Mesenchymal stem cell (in vitro differentiated cells and primary cell): ENCODE measurements at regions not wholly inside any gene's neighbourhood (a gene's known extent, or its start where the extent isn't known, plus 50 kb on each side); places are given as distances from the start of the nearest gene placed in this dataset.

Source experiments
- DNase-seq: peaks from one replicate; pipeline ENCODE4 v3.0.0-alpha.2; 2013
- H2AFZ ChIP-seq: one replicate; pipeline ENCODE4 v1.6.1; 2013; ENCODE audit warnings: low read depth, mild to moderate bottlenecking, control low read depth, inconsistent platforms, low read length, moderate library complexity
- H2AK5ac ChIP-seq: 2 replicates; pipeline ENCODE4 v1.6.1; 2013; ENCODE audit warnings: low read length, moderate library complexity, mild to moderate bottlenecking, inconsistent platforms; ENCODE audit not compliant: severe bottlenecking
- H2BK120ac ChIP-seq: one replicate; pipeline ENCODE4 v1.6.1; 2013; ENCODE audit warnings: low read depth, mild to moderate bottlenecking, inconsistent platforms, low read length, moderate library complexity
- H2BK12ac ChIP-seq, 2 experiments: one replicate each; pipeline ENCODE4 v1.6.1; 2013; ENCODE audit warnings: inconsistent platforms in 2 of 2, low read length in 2 of 2, mild to moderate bottlenecking in 2 of 2, moderate library complexity in 2 of 2, control low read depth in 1 of 2
- H2BK15ac ChIP-seq: one replicate; pipeline ENCODE4 v1.6.1; 2013; ENCODE audit warnings: mild to moderate bottlenecking, low read depth, inconsistent platforms; ENCODE audit not compliant: poor library complexity, severe bottlenecking
- H2BK5ac ChIP-seq: 2 replicates; pipeline ENCODE4 v1.6.1; 2013; ENCODE audit warnings: low read depth, mild to moderate bottlenecking, low read length, control low read depth, inconsistent platforms; ENCODE audit not compliant: poor library complexity, severe bottlenecking
- H3K14ac ChIP-seq, 2 experiments: one replicate each; pipeline ENCODE4 v1.6.1; 2013; ENCODE audit warnings: inconsistent platforms in 2 of 2, low read length in 2 of 2, control low read depth in 1 of 2, mild to moderate bottlenecking in 1 of 2, moderate library complexity in 1 of 2
- H3K18ac ChIP-seq, 2 experiments: one replicate each; pipeline ENCODE4 v1.6.1; 2013; ENCODE audit warnings: inconsistent platforms in 2 of 2, low read length in 2 of 2, control low read depth in 1 of 2, low read depth in 1 of 2, mild to moderate bottlenecking in 1 of 2
- H3K23ac ChIP-seq, 2 experiments: one replicate each; pipeline ENCODE4 v1.6.1; 2013; ENCODE audit warnings: inconsistent platforms in 2 of 2, low read length in 2 of 2, mild to moderate bottlenecking in 2 of 2, moderate library complexity in 2 of 2, control low read depth in 1 of 2
- H3K27ac ChIP-seq: 2 replicates; pipeline ENCODE4 v1.5.1; 2013; ENCODE audit warnings: mild to moderate bottlenecking, moderate library complexity, low read length, control low read depth, inconsistent platforms; ENCODE audit not compliant: poor library complexity, severe bottlenecking
- H3K27me3 ChIP-seq, 2 experiments: 2 replicates each; pipeline versions ENCODE4 v1.6.1 to v1.7.0; 2013; ENCODE audit warnings: low read length in 2 of 2, mild to moderate bottlenecking in 2 of 2, moderate library complexity in 2 of 2, control low read depth in 1 of 2, inconsistent platforms in 1 of 2; ENCODE audit not compliant: control insufficient read depth in 1 of 2, insufficient read depth in 1 of 2
- H3K36me3 ChIP-seq, 2 experiments: 2 replicates each; pipeline versions ENCODE4 v1.6.1 to v1.7.0; 2013; ENCODE audit warnings: low read length in 2 of 2, control low read depth in 1 of 2, inconsistent platforms in 1 of 2, low read depth in 1 of 2, mild to moderate bottlenecking in 1 of 2; ENCODE audit not compliant: insufficient read depth in 2 of 2, control insufficient read depth in 1 of 2
- H3K4ac ChIP-seq, 2 experiments: one replicate each; pipeline ENCODE4 v1.6.1; 2013; ENCODE audit warnings: inconsistent platforms in 2 of 2, low read length in 2 of 2, mild to moderate bottlenecking in 2 of 2, moderate library complexity in 2 of 2, control low read depth in 1 of 2, low read depth in 1 of 2
- H3K4me1 ChIP-seq: 2 replicates; pipeline ENCODE4 v1.6.1; 2013; ENCODE audit warnings: low read depth, low read length, control low read depth; ENCODE audit not compliant: control insufficient read depth, insufficient read depth
- H3K4me2 ChIP-seq: 2 replicates; pipeline ENCODE4 v1.6.1; 2013; ENCODE audit warnings: low read length, mild to moderate bottlenecking, inconsistent platforms; ENCODE audit not compliant: poor library complexity, severe bottlenecking
- H3K4me3 ChIP-seq, 2 experiments: 2 replicates each; pipeline versions ENCODE4 v1.5.1 to v1.7.0; 2013; ENCODE audit warnings: low read length in 2 of 2, mild to moderate bottlenecking in 2 of 2, control low read depth in 1 of 2, low read depth in 1 of 2; ENCODE audit not compliant: insufficient read depth in 1 of 2
- H3K79me1 ChIP-seq: replicated peaks from 2 replicates; pipeline ENCODE4 v1.6.1; 2013; ENCODE audit warnings: mild to moderate bottlenecking, control low read depth, low read length, inconsistent platforms; ENCODE audit not compliant: poor library complexity, severe bottlenecking
- H3K9ac ChIP-seq: 2 replicates; pipeline ENCODE4 v1.7.0; 2013; ENCODE audit warnings: mild to moderate bottlenecking, low read length, moderate library complexity
- H3K9me3 ChIP-seq: 2 replicates; pipeline ENCODE4 v1.7.0; 2013; ENCODE audit warnings: mild to moderate bottlenecking, low read length; ENCODE audit not compliant: control insufficient read depth
- H4K8ac ChIP-seq: one replicate; pipeline ENCODE4 v1.6.1; 2013; ENCODE audit warnings: inconsistent platforms, mild to moderate bottlenecking, low read length, moderate library complexity
- H4K91ac ChIP-seq: one replicate; pipeline ENCODE4 v1.6.1; 2013; ENCODE audit warnings: mild to moderate bottlenecking, low read length, inconsistent platforms
- WGBS: methylation state at CpG from one replicate; pipeline ENCODE4 v1.1.7; 2013; ENCODE audit warnings: mixed read lengths; 5-methylcytosine and 5-hydroxymethylcytosine counted together

DNA sequence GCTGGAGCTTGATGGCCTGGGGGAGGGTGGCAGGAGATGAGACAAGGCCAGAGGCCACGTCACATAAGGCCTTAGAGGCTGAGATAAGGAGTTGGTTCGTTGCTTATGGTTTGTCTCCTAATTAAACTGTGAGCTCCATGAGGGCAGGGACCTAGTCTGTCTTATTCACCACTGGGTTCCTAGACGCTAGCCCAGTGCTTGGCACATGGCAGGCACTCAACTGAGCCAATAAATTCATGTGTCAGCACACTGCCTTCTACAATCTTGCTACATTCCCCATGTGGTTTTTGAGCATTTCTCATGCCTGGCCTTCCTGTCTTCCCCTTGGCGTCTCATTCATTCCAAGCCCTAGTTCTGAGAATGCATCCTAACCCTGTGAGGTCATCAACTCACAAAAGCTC is 92.5 kb upstream of the MED13L start:
- Histone ChIP-seq H3K27ac (no peak overlapping the region), H3K36me3 (no peaks in the 10 kb centered on the region), H4K91ac (peak overlapping the region; percentile 84), H3K9me3 (peaks cover 5% of the 10 kb centered on the region), H3K27me3 (no peaks in the 10 kb centered on the region), H3K14ac (no peak overlapping the region), H2BK15ac (peak overlapping the region; percentile 55), H2BK5ac (no peak overlapping the region), H3K18ac (peak overlapping the region; percentile 44 to 73), H3K9ac (no peak overlapping the region), H3K79me1 (no peaks in the 10 kb centered on the region), H2BK120ac (no peak overlapping the region), H3K23ac (no peak overlapping the region), H3K4me3 (no peak overlapping the region), H2AK5ac (peak overlapping the region; percentile 55), H4K8ac (no peak overlapping the region), H2BK12ac (peak overlapping the region; percentile 18 to 69), H3K4ac (peak overlapping the region in 1 of 2 experiments; percentile 4), H2AFZ (no peak overlapping the region), H3K4me1 (peaks cover 9% of the 10 kb centered on the region), H3K4me2 (no peak overlapping the region)
- WGBS = 50% methylated on average over 4 of the region's 4 CpGs
- peak; percentile 91 for DNase-seq

DNA sequence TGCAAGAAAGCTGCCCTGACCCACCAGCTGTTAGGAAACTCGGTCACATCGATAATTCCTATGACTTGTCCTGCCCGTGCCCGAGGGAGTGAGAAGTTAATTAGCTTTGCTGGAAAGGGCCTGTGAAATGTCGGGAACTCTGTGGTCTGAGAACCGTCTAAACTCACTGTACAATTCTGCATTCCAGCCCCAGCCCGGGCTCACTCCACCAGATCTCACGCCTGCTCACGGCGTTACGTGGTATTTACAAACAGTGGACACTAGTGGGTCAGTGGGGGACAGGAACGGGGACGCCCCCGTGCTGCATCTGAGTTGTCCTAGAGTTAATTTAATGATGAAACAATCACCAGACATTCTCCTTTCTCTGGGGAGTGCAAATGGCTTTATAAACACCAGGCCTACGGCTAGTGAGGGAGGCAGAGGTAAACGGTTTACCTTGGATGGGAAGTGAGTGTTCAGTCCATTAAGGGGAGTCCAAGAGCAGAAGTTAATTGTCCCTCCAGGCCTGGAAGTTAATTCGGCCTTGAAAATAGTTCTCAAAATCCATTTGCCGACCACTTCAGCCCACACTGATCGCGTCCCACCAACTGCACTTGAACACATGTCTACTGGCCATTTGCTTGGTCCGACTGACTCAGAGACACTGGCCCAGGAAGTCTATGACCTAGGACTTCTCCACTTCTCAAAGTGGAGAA is 93.5 kb upstream of the MED13L start:
- Histone ChIP-seq H2BK15ac (peak overlapping the region; percentile 86), H4K91ac (peak overlapping the region; percentile 39), H3K9ac (peak overlapping the region; percentile 30), H3K4me3 (no peak overlapping the region), H2BK5ac (peak overlapping the region; percentile 36), H3K4me1 (peaks cover 11% of the 10 kb centered on the region), H3K27me3 (no peaks in the 10 kb centered on the region), H3K4ac (peak overlapping the region; percentile 35 to 46), H3K23ac (no peak overlapping the region), H4K8ac (peak overlapping the region; percentile 83), H2BK120ac (no peak overlapping the region), H3K27ac (no peak overlapping the region), H2AFZ (peak overlapping the region; percentile 21), H3K9me3 (peaks cover 5% of the 10 kb centered on the region), H3K79me1 (no peaks in the 10 kb centered on the region), H3K18ac (peak overlapping the region; percentile 79 to 81), H3K36me3 (no peaks in the 10 kb centered on the region), H3K14ac (no peak overlapping the region), H2AK5ac (peak overlapping the region; percentile 58), H2BK12ac (peak overlapping the region; percentile 82 to 99), H3K4me2 (no peak overlapping the region)
- DNase-seq = peak; percentile 84
- 62% methylated on average over 21 of the region's 21 CpGs for WGBS

DNA sequence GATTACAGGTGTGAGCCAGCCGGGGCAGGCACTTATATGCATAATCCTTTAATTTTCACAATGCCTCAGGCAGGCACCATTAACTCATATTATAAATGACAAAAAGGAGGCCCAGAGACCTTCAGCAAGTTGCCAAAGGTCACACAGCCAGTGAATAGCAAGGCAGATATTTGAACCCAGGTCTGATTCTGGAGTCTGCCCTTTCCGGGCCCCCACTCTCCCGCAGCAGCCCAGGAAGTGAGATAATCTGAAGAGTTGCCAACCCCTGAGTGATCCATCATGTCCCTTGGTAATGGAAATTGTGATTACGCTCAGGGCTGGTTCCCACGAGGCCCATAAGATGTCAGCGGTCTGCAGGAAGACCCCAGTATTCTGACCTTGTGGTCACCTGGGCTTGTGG is 95.3 kb upstream of the MED13L start:
- H4K91ac ChIP-seq = no peak overlapping the region
- H3K27ac ChIP-seq = no peak overlapping the region
- peak overlapping the region in 1 of 2 experiments; percentile 24 for H3K4ac ChIP-seq
- H4K8ac ChIP-seq = no peak overlapping the region
- WGBS = 52% methylated on average over 6 of the region's 6 CpGs
- peaks cover 5% of the 10 kb centered on the region for H3K9me3 ChIP-seq
- H3K14ac ChIP-seq = no peak overlapping the region
- no peak overlapping the region for H2AFZ ChIP-seq
- no peaks in the 10 kb centered on the region for H3K27me3 ChIP-seq
- H3K4me1 ChIP-seq = peaks cover 14% of the 10 kb centered on the region
- H3K9ac ChIP-seq = no peak overlapping the region
- H3K36me3 ChIP-seq = no peaks in the 10 kb centered on the region
- peak overlapping the region in 1 of 2 experiments; percentile 39 for H2BK12ac ChIP-seq
- no peak overlapping the region for H3K4me3 ChIP-seq
- H3K79me1 ChIP-seq = no peaks in the 10 kb centered on the region
- no peak overlapping the region for H2BK15ac ChIP-seq
- peak overlapping the region; percentile 50 for H2AK5ac ChIP-seq
- no peak overlapping the region for H3K4me2 ChIP-seq
- no peak overlapping the region for H2BK120ac ChIP-seq
- DNase-seq = peak; percentile 56
- H3K23ac ChIP-seq = no peak overlapping the region
- peak overlapping the region in 1 of 2 experiments; percentile 28 for H3K18ac ChIP-seq
- peak overlapping the region; percentile 9 for H2BK5ac ChIP-seq

DNA sequence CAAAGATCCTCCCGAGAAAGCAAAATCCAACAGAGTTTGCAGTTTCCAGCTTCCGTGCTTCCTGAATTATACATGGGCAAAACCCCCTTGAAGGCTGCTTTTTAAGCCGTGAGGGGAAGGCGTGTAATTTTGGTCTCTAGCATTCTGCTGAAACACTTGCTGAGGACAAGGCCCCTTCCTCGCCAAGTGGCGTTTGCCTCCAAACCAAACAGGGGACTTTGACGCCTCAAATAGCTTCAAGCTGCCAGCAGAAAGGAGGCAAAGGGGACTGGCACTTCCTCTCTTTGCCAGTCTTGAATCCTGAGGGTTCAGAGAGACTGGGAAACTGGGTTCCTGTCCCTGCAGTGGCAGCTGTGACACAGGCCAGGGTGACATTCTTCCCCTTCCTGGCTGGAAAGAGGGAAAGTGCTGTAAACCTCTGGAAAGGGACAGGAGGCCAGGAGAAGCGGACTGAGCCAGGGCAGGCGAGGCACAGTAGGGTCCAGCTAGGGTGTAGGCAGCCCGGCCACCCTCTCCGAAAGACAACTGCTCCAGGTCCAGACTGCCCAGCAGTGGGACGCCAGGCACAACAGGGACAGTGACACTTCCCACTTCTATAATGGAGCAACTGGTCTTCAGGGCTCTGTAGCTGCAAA is 96.2 kb upstream of the MED13L start:
- peak overlapping the region; percentile 35 to 63 for H3K18ac ChIP-seq
- no peak overlapping the region for H2BK15ac ChIP-seq
- H2BK5ac ChIP-seq = no peak overlapping the region
- no peak overlapping the region for H2AK5ac ChIP-seq
- no peaks in the 10 kb centered on the region for H3K27me3 ChIP-seq
- no peak overlapping the region for H2BK120ac ChIP-seq
- H3K9ac ChIP-seq = no peak overlapping the region
- H2AFZ ChIP-seq = no peak overlapping the region
- peak overlapping the region in 1 of 2 experiments; percentile 85 for H2BK12ac ChIP-seq
- H3K36me3 ChIP-seq = no peaks in the 10 kb centered on the region
- no peaks in the 10 kb centered on the region for H3K79me1 ChIP-seq
- H4K8ac ChIP-seq = peak overlapping the region; percentile 30
- H3K27ac ChIP-seq = no peak overlapping the region
- DNase-seq = no peak
- no peak overlapping the region for H3K4me3 ChIP-seq
- WGBS = 80% methylated on average over 12 of the region's 12 CpGs
- H3K4me2 ChIP-seq = no peak overlapping the region
- H3K4me1 ChIP-seq = peaks cover 13% of the 10 kb centered on the region
- peak overlapping the region; percentile 52 for H4K91ac ChIP-seq
- H3K9me3 ChIP-seq = peaks cover 5% of the 10 kb centered on the region
- H3K4ac ChIP-seq = peak overlapping the region in 1 of 2 experiments; percentile 19
- H3K23ac ChIP-seq = no peak overlapping the region
- H3K14ac ChIP-seq = peak overlapping the region in 1 of 2 experiments; percentile 35
